ENCODE measurements at regions not wholly inside any gene's neighbourhood (a gene's known extent, or its start where the extent isn't known, plus 50 kb on each side); places are given as distances from the start of the nearest gene placed in this dataset.

DNA sequence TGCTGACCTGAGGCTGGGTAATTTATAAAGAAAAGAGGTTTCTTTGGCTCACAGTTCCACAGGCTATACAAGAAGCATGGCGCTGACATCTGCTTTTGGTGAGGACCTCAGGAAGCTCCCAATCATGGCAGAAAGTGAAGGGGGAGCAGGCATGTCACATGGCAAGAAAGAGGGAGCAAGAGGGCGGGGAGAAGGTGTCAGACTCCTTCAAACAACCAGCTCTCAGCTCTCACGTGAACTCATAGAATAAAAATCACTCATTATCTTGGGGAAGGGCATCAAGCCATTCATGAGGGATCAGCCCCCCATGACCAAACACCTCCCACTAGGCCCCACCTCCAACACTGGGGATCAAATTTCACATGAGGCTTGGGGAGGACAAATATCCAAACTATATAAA, 266.8 kb downstream of the RHOU start:
- TF ChIP-seq, protein P1, sequence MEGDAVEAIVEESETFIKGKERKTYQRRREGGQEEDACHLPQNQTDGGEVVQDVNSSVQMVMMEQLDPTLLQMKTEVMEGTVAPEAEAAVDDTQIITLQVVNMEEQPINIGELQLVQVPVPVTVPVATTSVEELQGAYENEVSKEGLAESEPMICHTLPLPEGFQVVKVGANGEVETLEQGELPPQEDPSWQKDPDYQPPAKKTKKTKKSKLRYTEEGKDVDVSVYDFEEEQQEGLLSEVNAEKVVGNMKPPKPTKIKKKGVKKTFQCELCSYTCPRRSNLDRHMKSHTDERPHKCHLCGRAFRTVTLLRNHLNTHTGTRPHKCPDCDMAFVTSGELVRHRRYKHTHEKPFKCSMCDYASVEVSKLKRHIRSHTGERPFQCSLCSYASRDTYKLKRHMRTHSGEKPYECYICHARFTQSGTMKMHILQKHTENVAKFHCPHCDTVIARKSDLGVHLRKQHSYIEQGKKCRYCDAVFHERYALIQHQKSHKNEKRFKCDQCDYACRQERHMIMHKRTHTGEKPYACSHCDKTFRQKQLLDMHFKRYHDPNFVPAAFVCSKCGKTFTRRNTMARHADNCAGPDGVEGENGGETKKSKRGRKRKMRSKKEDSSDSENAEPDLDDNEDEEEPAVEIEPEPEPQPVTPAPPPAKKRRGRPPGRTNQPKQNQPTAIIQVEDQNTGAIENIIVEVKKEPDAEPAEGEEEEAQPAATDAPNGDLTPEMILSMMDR (IDR thresholded peaks at IDR 0.05; ENCODE audit: low read depth, low read length) = no peak
- no peak for DNase-seq
- H3K27ac ChIP-seq = no peak overlapping the region
- H3K9me3 ChIP-seq (ENCODE audit: severe bottlenecking) = no peaks in the 10 kb centered on the region
- no peak overlapping the region for H3K4me3 ChIP-seq (ENCODE audit: low read depth, low read length)
- H3K27me3 ChIP-seq (ENCODE audit: insufficient read depth, low read depth, severe bottlenecking) = no peaks in the 10 kb centered on the region
- H3K36me3 ChIP-seq = no peaks in the 10 kb centered on the region

DNA sequence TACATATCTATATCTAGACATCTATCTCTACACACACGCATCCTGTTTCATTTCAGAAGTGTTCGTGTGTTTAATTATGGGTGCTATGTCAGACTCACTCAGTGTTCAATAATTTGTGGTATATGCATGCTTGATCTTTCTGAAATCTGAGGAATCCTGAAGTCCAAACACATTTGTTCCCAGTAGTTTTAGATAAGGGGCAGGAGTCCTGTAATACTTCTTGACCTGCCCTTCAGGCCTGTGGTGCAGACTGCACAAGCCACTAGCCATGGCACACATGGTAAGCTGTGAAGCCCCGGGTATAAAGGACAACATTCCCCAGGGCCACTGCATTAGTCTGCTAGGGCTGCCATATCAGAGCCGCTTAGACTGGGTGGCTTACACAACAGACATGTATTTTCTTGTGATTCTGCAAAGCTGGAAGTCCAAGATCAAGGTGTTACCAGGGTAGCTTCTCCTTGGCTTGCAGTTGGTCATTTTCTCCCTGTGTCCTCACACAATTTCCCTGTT, 267.2 kb downstream of the RHOU start:
- TF ChIP-seq, protein P1 (IDR thresholded peaks at IDR 0.05; ENCODE audit: low read depth, low read length) = no peak
- no peak overlapping the region for H3K27ac ChIP-seq
- no peak for DNase-seq
- no peaks in the 10 kb centered on the region for H3K36me3 ChIP-seq
- no peaks in the 10 kb centered on the region for H3K27me3 ChIP-seq (ENCODE audit: insufficient read depth, low read depth, severe bottlenecking)
- H3K9me3 ChIP-seq (ENCODE audit: severe bottlenecking) = no peaks in the 10 kb centered on the region
- no peak overlapping the region for H3K4me3 ChIP-seq (ENCODE audit: low read depth, low read length)

DNA sequence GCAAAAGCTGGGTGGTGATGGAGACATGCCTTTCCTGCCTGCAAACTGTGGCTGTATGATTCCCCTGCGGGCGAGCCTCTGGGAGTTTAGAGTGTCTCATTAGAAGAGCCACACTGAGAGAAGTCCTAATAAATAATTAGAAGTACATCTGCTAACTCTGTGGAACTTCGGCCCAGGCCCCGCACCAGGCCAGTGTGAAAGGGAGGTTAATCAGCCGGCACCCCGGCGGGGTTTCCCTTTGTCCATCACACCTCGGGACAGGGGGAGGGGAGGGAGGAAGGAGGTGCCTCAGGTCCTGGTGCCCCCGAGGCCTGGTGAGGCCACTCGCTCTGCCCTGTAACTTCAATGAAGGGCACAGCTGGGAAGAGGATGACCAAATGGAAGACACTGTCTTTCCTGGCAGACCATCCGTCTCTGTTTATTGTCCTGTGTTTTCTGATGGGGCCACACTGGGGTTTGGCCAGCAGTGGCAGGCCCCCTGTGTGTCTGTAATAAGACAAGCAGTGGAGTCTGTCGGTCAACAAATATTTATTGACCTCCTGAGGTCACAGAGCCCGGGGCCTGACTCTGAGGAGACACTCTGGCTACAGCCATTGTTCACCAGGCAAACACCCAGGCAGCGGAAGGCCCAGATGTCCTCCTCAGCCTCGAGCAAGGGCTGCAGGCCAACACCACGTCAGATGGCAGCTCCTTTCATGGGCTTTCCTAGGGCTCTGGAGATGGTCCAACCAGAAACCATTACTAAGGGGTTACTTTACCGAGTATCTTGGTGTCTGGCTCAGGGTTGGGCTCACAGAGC, 267.5 kb upstream of the RAB4A start:
- no peak overlapping the region for H3K27ac ChIP-seq
- TF ChIP-seq, protein P1 (IDR thresholded peaks at IDR 0.05; ENCODE audit: low read depth, low read length) = no peak
- DNase-seq = no peak
- H3K4me3 ChIP-seq (ENCODE audit: low read depth, low read length) = no peak overlapping the region
- H3K9me3 ChIP-seq (ENCODE audit: severe bottlenecking) = no peaks in the 10 kb centered on the region
- H3K36me3 ChIP-seq = no peaks in the 10 kb centered on the region
- H3K27me3 ChIP-seq (ENCODE audit: insufficient read depth, low read depth, severe bottlenecking) = no peaks in the 10 kb centered on the region

DNA sequence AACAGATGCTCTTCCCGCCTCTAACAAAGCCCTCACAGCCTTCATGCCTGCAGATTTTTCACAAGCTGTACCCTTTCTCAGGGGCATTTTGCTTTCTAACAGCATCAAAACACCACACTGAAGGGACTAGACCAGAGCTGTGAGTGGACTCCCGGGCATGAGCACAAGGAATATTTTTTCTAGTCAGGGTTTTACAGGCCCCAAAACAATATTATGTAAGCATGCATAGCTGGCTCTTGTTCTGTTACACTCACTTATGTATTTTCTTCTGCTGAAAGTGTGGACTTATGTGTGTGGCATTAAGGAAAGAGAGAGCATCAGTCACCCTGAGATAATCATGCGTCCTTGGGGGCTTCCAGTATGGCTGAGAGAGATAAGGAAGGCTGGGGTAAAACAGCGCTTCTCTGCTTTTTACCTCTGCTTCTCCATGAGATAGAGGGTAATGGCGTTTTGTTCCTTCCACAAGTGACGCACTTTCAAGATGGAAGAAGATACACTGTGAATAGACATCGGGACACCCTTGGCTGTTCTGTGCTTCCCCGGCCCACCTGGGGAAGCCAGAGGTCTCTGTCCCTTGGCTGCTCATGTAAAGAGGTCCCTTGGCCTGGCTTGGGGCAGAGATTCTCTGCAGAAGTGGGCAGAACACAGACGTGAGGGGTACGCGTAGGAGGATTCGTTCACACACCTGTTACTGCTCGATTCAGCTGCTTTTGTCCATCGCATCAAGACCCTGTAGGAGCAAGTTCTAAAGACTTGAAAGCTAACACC, 266.7 kb upstream of the RAB4A start:
- H3K9me3 ChIP-seq (ENCODE audit: severe bottlenecking) = no peaks in the 10 kb centered on the region
- H3K27ac ChIP-seq = no peak overlapping the region
- H3K4me3 ChIP-seq (ENCODE audit: low read depth, low read length) = no peak overlapping the region
- DNase-seq = no peak
- H3K36me3 ChIP-seq = no peaks in the 10 kb centered on the region
- TF ChIP-seq, protein P1 (IDR thresholded peaks at IDR 0.05; ENCODE audit: low read depth, low read length) = no peak
- no peaks in the 10 kb centered on the region for H3K27me3 ChIP-seq (ENCODE audit: insufficient read depth, low read depth, severe bottlenecking)

DNA sequence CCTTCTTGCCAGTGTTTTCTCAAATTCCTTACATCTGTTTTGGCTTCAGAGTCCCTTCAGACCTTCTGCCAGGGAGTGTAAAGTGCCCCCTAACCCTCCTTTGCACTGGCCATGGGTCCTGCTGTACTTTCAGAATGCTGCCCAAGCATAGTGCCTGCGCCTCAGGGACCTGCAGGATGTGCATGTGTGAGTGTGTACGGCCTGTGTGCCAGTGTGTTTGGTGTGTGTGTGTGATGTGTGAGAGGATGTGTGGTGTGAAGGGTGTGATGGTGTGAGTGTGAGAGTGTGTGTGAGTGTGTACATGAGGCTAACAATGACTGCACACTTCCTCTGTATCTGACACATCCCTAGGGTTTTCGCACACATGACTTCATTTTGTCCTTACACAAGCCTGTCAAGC, 265.8 kb upstream of the RAB4A start:
- no peak overlapping the region for H3K4me3 ChIP-seq (ENCODE audit: low read depth, low read length)
- no peaks in the 10 kb centered on the region for H3K36me3 ChIP-seq
- no peak overlapping the region for H3K27ac ChIP-seq
- DNase-seq = no peak
- no peaks in the 10 kb centered on the region for H3K27me3 ChIP-seq (ENCODE audit: insufficient read depth, low read depth, severe bottlenecking)
- TF ChIP-seq, protein P1 (IDR thresholded peaks at IDR 0.05; ENCODE audit: low read depth, low read length) = no peak
- H3K9me3 ChIP-seq (ENCODE audit: severe bottlenecking) = no peaks in the 10 kb centered on the region
